DND-41 (cell line): ENCODE measurements at regions not wholly inside any gene's neighbourhood (a gene's known extent, or its start where the extent isn't known, plus 50 kb on each side); places are given as distances from the start of the nearest gene placed in this dataset.

Experiments used
- ATAC-seq: fragments of 200-7000 bp; cut with Tn5 transposase; 3 replicates; pipeline ENCODE4 v1.9.1; 2021; ENCODE audit warnings: low read depth; ENCODE audit not compliant: insufficient read depth
- DNase-seq: peaks from one replicate; pipeline ENCODE4 v3.0.0-alpha.2; 2020
- H2AFZ ChIP-seq: 2 replicates; pipeline ENCODE4 v1.6.0; 2012; ENCODE audit warnings: low read depth, low read length
- H3K27ac ChIP-seq: 2 replicates; pipeline ENCODE4 v1.5.1; 2012; ENCODE audit warnings: low read length, inconsistent platforms
- H3K27me3 ChIP-seq: fragments of 200-600 bp; sonication (generic); 2 replicates; pipeline ENCODE4 v1.6.0; 2012; ENCODE audit warnings: low read length, mild to moderate bottlenecking, inconsistent platforms; ENCODE audit not compliant: insufficient read depth, poor library complexity
- H3K36me3 ChIP-seq: 2 replicates; pipeline ENCODE4 v1.5.1; 2012; ENCODE audit warnings: low read length, inconsistent platforms; ENCODE audit not compliant: insufficient read depth
- H3K4me1 ChIP-seq: 2 replicates; pipeline ENCODE4 v1.5.1; 2012; ENCODE audit warnings: mild to moderate bottlenecking, low read length; ENCODE audit not compliant: insufficient read depth
- H3K4me2 ChIP-seq: 2 replicates; pipeline ENCODE4 v1.6.0; 2012; ENCODE audit warnings: mild to moderate bottlenecking, moderate library complexity, low read length, inconsistent platforms; ENCODE audit not compliant: insufficient read depth
- H3K4me3 ChIP-seq, 2 experiments: fragments of 200-600 bp in 1 of 2; shearing (Covaris generic) in 1 of 2; 2 replicates each; pipeline ENCODE4 v1.5.1; 2012 to 2016; ENCODE audit warnings: inconsistent platforms in 2 of 2, low read length in 2 of 2, mild to moderate bottlenecking in 2 of 2, low read depth in 1 of 2, moderate library complexity in 1 of 2
- H3K79me2 ChIP-seq: 2 replicates; pipeline ENCODE4 v1.6.0; 2012; ENCODE audit warnings: low read length, inconsistent platforms; ENCODE audit not compliant: insufficient read depth
- H3K9ac ChIP-seq: 2 replicates; pipeline ENCODE4 v1.6.0; 2012; ENCODE audit warnings: low read depth, mild to moderate bottlenecking, inconsistent platforms, low read length, moderate library complexity
- H3K9me3 ChIP-seq: 2 replicates; pipeline ENCODE4 v1.5.1; 2012; ENCODE audit warnings: low read length, moderate library complexity, mild to moderate bottlenecking, inconsistent platforms; ENCODE audit not compliant: insufficient read depth, severe bottlenecking
- H4K20me1 ChIP-seq: 2 replicates; pipeline ENCODE4 v1.6.0; 2012; ENCODE audit warnings: low read length; ENCODE audit not compliant: insufficient read depth
- CTCF ChIP-seq: IDR thresholded peaks from 2 replicates; pipeline ENCODE4 v1.5.1; 2012; ENCODE audit warnings: borderline replicate concordance, low read length, moderate library complexity, mild to moderate bottlenecking; ENCODE audit not compliant: poor library complexity, severe bottlenecking; ENCODE audit errors: extremely low read depth
- EZH2 ChIP-seq: IDR thresholded peaks from 3 replicates; pipeline ENCODE4 v1.6.1; 2012; ENCODE audit warnings: borderline replicate concordance, low read depth, mild to moderate bottlenecking, moderate library complexity, low read length, inconsistent platforms; ENCODE audit not compliant: severe bottlenecking

- Histone ChIP-seq H3K9ac (no peak overlapping the region), H3K36me3 (no peaks in the 10 kb centered on the region), H3K4me1 (no peaks in the 10 kb centered on the region)
These were observed 57.6 kb upstream of the PMEPA1 start for GRCh38 chr20:57767441-57767840.

GRCh38 chr20:57763235-57763595, 53.4 kb upstream of the PMEPA1 start:
- TF ChIP-seq CTCF, result no peak
- TF ChIP-seq EZH2, result no peak
- no peak overlapping the region for H3K27ac ChIP-seq
- ATAC-seq, result no peak

More at GRCh38 chr20:57767441-57767840, 57.6 kb upstream of the PMEPA1 start:
- TF ChIP-seq EZH2 (no peak), CTCF (no peak)
- ATAC-seq (no peak), DNase-seq (no peak)
- H3K4me3 ChIP-seq, result no peak overlapping the region
- no peaks in the 10 kb centered on the region for H3K79me2 ChIP-seq
- H4K20me1 ChIP-seq, result no peaks in the 10 kb centered on the region
- H2AFZ ChIP-seq, result no peak overlapping the region
- peaks cover 1% of the 10 kb centered on the region for H3K9me3 ChIP-seq
- no peak overlapping the region for H3K4me2 ChIP-seq
- peaks cover 6% of the 10 kb centered on the region for H3K27me3 ChIP-seq
- H3K27ac ChIP-seq, result no peak overlapping the region

DNA sequence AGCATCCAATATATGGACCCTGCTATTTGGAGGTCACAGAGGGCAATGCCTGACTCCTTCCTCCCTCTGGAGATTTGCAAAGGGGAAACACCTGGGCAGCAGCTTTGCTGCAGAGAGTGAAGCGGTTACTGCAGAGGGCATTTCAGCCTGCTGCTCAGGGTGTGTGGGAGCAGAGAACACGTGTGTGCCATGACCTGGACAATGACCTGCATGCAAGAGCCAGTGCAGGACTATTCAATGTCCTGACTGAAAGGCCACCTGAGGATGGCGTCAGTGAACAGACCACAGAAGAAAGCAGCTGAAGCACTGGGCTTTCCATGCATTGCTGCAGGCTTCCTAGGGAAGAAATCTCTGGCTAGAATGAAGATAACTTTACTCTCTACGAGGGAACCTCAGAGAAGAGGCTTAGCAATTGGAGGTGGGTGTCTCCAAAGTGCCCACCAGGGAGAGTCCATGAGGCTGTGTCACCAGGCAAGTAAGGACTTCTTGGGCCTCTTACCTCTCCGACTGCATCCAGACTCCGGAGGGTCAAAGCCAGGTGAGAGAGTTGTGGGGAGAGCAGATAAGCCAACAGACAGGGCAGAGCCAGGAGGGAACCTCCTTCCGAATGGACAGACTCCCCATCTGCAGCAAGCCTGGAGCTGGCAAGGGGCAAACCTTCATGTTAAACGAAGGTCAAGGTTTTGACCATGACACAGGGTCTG, 52.9 kb upstream of the PMEPA1 start:
- Histone ChIP-seq H3K79me2 (no peaks in the 10 kb centered on the region), H3K4me3 (no peak overlapping the region), H2AFZ (no peak overlapping the region), H3K4me2 (no peak overlapping the region), H3K27me3 (peaks cover 6% of the 10 kb centered on the region), H3K9ac (no peak overlapping the region), H3K36me3 (no peaks in the 10 kb centered on the region), H3K27ac (no peak overlapping the region), H3K9me3 (peaks cover 2% of the 10 kb centered on the region), H3K4me1 (no peaks in the 10 kb centered on the region), H4K20me1 (no peaks in the 10 kb centered on the region)
- TF ChIP-seq CTCF (no peak), EZH2 (no peak)
- no peak for ATAC-seq
- no peak for DNase-seq

More at GRCh38 chr20:57763235-57763595, 53.4 kb upstream of the PMEPA1 start:
- H3K4me2 ChIP-seq, result no peak overlapping the region
- no peaks in the 10 kb centered on the region for H3K36me3 ChIP-seq
- H3K79me2 ChIP-seq, result no peaks in the 10 kb centered on the region
- peaks cover 2% of the 10 kb centered on the region for H3K9me3 ChIP-seq
- DNase-seq, result no peak
- no peak overlapping the region for H3K9ac ChIP-seq
- no peak overlapping the region for H3K4me3 ChIP-seq
- no peaks in the 10 kb centered on the region for H4K20me1 ChIP-seq
- no peak overlapping the region for H2AFZ ChIP-seq
- peaks cover 1% of the 10 kb centered on the region for H3K27me3 ChIP-seq
- H3K4me1 ChIP-seq, result no peaks in the 10 kb centered on the region
